Bronchial epithelial cell (primary cell): ENCODE measurements at regions not wholly inside any gene's neighbourhood (a gene's known extent, or its start where the extent isn't known, plus 50 kb on each side); places are given as distances from the start of the nearest gene placed in this dataset.

Source experiments
- DNase-seq: peaks from one replicate; pipeline ENCODE4 v3.0.0-alpha.2; 2010; ENCODE audit warnings: low read depth
- FAIRE-seq: peaks from 2 replicates; lab custom pipeline; 2011; peaks lifted over from hg19 to GRCh38; lab: Jason Lieb, UNC
- H3K27me3 ChIP-seq: 2 replicates; pipeline ENCODE4 v1.5.1; 2011; ENCODE audit warnings: low read length; ENCODE audit not compliant: control insufficient read depth, insufficient read depth
- H3K36me3 ChIP-seq: 2 replicates; pipeline ENCODE4 v1.5.1; 2011; ENCODE audit warnings: low read length; ENCODE audit not compliant: control insufficient read depth, insufficient read depth
- H3K4me3 ChIP-seq: 2 replicates; pipeline ENCODE4 v1.5.1; 2011; ENCODE audit warnings: mild to moderate bottlenecking, low read depth, low read length, control low read depth
- TF ChIP-seq, protein P1 (sequence below): IDR thresholded peaks from 2 replicates; pipeline ENCODE4 v1.5.1; 2011; ENCODE audit warnings: mild to moderate bottlenecking, moderate library complexity, low read length, control low read depth, inconsistent platforms; ENCODE audit not compliant: insufficient read depth, severe bottlenecking

DNA sequence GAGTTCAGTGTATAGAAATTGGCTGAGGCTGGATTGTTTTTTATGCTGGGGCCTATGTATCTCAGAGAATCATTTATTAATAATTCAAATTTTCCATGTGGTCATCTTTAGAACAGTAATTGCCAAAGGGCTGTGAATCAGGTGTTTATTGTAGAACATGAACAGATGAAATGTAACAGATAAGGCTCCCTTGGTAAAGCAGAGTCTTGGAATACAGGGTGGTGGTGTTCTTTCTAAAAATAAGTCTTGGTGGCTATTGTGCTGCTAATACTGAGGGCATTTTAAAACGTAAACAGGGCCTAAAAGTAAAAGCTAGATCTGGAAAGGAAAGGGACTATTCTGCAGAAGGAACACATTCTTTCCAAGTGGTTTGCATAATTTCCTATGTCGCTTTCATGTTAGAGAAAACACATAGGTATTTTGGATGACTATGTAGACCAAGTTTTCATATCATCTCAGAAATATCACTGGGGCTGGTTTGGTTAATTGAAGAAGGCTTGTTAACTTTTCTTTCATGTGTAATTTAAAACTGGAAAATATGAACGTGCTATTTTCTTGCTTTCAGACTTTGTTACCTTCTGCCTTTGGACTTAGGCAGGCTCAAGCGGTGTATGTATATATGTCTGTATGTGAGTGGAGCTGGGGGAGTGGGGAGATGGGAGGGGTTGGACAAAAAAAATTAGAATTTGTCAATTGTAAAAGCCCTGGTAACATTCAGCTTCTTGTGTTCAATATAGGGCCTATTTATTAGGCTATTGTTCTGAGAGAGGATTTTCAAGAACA is 119.9 kb upstream of the ANKRD55 start:
- TF ChIP-seq, protein P1, sequence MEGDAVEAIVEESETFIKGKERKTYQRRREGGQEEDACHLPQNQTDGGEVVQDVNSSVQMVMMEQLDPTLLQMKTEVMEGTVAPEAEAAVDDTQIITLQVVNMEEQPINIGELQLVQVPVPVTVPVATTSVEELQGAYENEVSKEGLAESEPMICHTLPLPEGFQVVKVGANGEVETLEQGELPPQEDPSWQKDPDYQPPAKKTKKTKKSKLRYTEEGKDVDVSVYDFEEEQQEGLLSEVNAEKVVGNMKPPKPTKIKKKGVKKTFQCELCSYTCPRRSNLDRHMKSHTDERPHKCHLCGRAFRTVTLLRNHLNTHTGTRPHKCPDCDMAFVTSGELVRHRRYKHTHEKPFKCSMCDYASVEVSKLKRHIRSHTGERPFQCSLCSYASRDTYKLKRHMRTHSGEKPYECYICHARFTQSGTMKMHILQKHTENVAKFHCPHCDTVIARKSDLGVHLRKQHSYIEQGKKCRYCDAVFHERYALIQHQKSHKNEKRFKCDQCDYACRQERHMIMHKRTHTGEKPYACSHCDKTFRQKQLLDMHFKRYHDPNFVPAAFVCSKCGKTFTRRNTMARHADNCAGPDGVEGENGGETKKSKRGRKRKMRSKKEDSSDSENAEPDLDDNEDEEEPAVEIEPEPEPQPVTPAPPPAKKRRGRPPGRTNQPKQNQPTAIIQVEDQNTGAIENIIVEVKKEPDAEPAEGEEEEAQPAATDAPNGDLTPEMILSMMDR: no peak
- Histone ChIP-seq H3K4me3 (no peak overlapping the region), H3K27me3 (no peaks in the 10 kb centered on the region), H3K36me3 (no peaks in the 10 kb centered on the region)
- FAIRE-seq (no peak), DNase-seq (no peak)

DNA sequence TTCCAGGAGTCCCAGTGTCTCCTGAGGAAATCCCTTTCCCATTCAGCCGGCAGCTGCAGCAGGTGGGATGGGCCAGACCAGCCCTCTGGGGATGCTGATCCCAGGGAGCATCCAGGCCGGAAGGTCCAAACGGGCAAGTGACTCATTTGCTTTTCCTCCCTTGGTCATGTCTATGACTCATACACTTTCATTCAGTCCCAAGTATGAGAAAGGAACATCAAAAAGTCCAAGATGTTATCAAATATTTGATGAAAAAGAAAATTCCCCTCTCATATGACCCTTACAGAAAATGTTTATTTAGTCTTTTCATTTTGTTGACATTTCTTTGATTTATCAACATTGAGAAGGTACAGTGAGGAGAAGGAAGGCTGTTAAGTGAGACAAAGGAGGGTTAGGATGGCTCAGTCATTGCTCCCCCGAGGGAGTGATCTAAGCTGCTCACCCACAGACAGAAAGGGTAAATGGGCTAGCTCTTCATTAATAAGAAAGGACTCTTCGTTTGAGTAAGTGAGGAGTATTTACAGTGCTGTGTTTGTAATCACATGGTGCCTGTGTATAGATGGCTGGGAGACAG is 117.6 kb upstream of the ANKRD55 start:
- H3K36me3 ChIP-seq: no peaks in the 10 kb centered on the region
- TF ChIP-seq, protein P1: no peak
- FAIRE-seq: no peak
- peak; percentile 81 for DNase-seq
- no peaks in the 10 kb centered on the region for H3K27me3 ChIP-seq
- H3K4me3 ChIP-seq: no peak overlapping the region

DNA sequence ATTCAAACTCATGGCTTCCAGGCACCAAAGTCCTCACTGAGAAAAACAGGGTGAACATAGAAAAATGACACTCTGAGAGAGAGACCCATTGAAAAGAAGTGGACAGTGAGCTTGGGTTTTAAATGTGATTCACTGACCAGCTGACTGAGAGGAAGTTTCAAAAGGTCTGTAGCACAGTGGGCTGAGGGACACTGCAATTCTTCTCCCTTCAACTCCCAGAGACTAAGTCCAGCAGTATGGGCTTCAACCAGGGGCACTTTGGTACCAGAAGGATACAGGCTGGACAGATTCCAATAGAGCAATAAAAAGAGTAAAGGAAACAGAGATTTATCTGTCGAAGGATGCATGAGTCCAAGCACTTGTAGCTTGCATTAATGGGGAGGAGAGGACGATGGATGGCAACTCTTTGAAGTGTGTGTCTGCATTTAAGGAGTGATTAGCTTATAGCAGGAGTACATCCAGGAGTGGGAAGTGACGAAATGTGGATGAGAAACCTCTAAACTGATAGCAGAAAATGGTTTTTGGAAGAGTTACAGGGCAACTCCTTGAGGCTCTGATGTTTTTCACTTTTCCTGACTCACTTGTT is 117.0 kb upstream of the ANKRD55 start:
- H3K27me3 ChIP-seq: no peaks in the 10 kb centered on the region
- no peak overlapping the region for H3K4me3 ChIP-seq
- no peak for FAIRE-seq
- no peaks in the 10 kb centered on the region for H3K36me3 ChIP-seq
- TF ChIP-seq, protein P1: no peak
- no peak for DNase-seq

DNA sequence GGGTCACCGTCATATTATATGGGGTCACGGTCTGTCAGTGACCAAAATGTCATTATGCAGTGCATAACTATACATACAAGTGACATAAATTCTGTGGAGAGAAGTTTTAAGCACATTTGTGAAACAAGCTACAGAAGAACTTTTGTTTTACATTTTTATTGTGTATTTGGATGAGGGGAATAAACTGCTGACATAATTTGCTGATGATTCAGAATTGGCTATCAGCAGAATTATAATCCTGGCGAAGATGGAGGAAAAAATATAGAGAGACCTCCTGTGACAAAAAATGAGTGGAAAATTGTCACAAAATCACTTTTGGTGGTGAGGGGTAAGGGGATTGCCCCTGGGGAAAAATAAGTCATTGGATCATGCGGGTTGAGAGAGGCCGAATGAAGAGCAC is 116.3 kb upstream of the ANKRD55 start:
- Histone ChIP-seq H3K4me3 (no peak overlapping the region), H3K27me3 (no peaks in the 10 kb centered on the region), H3K36me3 (no peaks in the 10 kb centered on the region)
- FAIRE-seq (no peak), DNase-seq (no peak)
- TF ChIP-seq, protein P1: no peak

DNA sequence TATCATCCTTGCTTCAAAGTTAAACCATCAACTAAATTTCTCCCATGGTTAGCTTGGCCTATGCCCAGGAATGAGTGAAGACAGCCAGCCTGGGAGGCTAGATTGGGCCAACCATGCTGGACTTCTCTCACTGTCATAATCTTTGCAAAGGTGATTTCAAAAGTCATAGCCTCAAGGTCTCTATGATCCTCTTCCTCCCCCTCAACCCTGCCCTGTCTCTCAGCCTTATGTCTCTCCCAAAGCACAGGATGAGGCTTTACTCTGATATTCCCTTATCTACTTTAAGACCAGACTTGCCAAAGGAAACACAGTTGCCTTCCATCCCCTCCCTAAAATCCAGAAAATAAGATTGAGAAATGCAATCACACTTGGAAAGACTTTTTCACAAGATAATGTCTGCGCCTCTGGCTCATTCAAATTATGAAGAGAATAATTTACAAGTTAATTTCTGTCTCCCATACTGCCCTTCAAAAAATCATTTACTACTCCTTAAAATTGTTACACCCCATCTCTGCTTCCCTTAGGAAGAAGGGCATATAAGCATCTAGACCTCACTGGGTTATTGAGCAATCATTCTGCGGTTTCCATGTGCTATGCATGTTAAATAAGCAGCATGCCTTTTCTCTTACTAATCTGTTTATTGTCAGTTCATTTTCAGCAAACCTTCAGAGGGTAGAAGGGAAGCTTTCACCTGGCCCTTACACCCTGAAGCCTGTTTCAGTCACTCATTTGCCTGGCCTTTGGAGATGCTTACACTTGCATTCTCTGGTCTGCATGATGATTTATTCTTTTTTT is 113.8 kb upstream of the ANKRD55 start:
- TF ChIP-seq, protein P1: no peak

More for the DNA sequence above, 113.8 kb upstream of the ANKRD55 start:
- Histone ChIP-seq H3K4me3 (no peak overlapping the region), H3K36me3 (no peaks in the 10 kb centered on the region), H3K27me3 (no peaks in the 10 kb centered on the region)
- FAIRE-seq (no peak), DNase-seq (peak; percentile 97)
